GM12878 (cell line): ENCODE measurements at regions not wholly inside any gene's neighbourhood (a gene's known extent, or its start where the extent isn't known, plus 50 kb on each side); places are given as distances from the start of the nearest gene placed in this dataset.

ENCODE experiments used
- ATF2 ChIP-seq: IDR thresholded peaks from 2 replicates; pipeline ENCODE4 v1.6.1; 2012; ENCODE audit warnings: low read length, inconsistent platforms
- ATF7 ChIP-seq: fragments of 450-650 bp; IDR thresholded peaks from 2 replicates; pipeline ENCODE4 v1.6.1; 2016; ENCODE audit warnings: low read depth, mild to moderate bottlenecking
- BCLAF1 ChIP-seq: fragments of 450-650 bp; IDR thresholded peaks from 2 replicates; pipeline ENCODE4 v1.6.1; 2017; ENCODE audit warnings: antibody characterized with exemption, mild to moderate bottlenecking, moderate library complexity
- EP300 ChIP-seq, 2 experiments: fragments of 150-350 bp in 1 of 2; IDR thresholded peaks; 2 replicates each; pipeline ENCODE4 v1.6.1; 2011 to 2012; ENCODE audit warnings: low read depth in 2 of 2, low read length in 2 of 2, borderline replicate concordance in 1 of 2, improper control_type of control experiment in 1 of 2, inconsistent platforms in 1 of 2; ENCODE audit not compliant: control insufficient read depth in 1 of 2
- GATAD2B ChIP-seq: fragments of 450-650 bp; conservative IDR thresholded peaks from 2 replicates; pipeline ENCODE4 v1.6.1; 2017; ENCODE audit warnings: low read depth, mild to moderate bottlenecking, moderate library complexity
- HDGF ChIP-seq: fragments of 450-650 bp; IDR thresholded peaks from 2 replicates; pipeline ENCODE4 v1.6.1; 2016; ENCODE audit warnings: antibody characterized with exemption
- IKZF2 ChIP-seq, 2 experiments: fragments of 450-650 bp; IDR thresholded peaks; 2 replicates each; pipeline ENCODE4 v1.6.1; 2017; ENCODE audit warnings: mild to moderate bottlenecking in 2 of 2, moderate library complexity in 2 of 2
- IRF3 ChIP-seq: fragments of 450-650 bp; IDR thresholded peaks from 2 replicates; pipeline ENCODE4 v1.6.1; 2014; ENCODE audit warnings: mild to moderate bottlenecking
- KAT2A ChIP-seq: conservative IDR thresholded peaks from 2 replicates; pipeline ENCODE4 v1.6.1; 2011; ENCODE audit warnings: low read depth, low read length; ENCODE audit not compliant: control insufficient read depth
- MEF2A ChIP-seq: IDR thresholded peaks from 2 replicates; pipeline ENCODE4 v1.6.1; 2011; ENCODE audit warnings: low read depth, mild to moderate bottlenecking, low read length, moderate library complexity; ENCODE audit not compliant: insufficient read depth
- NFXL1 ChIP-seq: fragments of 450-650 bp; IDR thresholded peaks from 2 replicates; pipeline ENCODE4 v1.6.1; 2017; ENCODE audit warnings: antibody characterized with exemption, mild to moderate bottlenecking, borderline replicate concordance
- NR2C1 ChIP-seq: fragments of 450-650 bp; IDR thresholded peaks from 2 replicates; pipeline ENCODE4 v1.6.1; 2017; ENCODE audit warnings: antibody characterized with exemption, mild to moderate bottlenecking, moderate library complexity
- NR2C2 ChIP-seq: IDR thresholded peaks from 2 replicates; pipeline ENCODE4 v1.6.1; 2011; ENCODE audit warnings: borderline replicate concordance, low read depth; ENCODE audit not compliant: control insufficient read depth, insufficient read length
- RUNX3 ChIP-seq: IDR thresholded peaks from 2 replicates; pipeline ENCODE4 v1.6.1; 2012; ENCODE audit warnings: low read length, inconsistent platforms
- SKIL ChIP-seq: fragments of 450-650 bp; IDR thresholded peaks from 2 replicates; pipeline ENCODE4 v1.6.1; 2017; ENCODE audit warnings: mild to moderate bottlenecking, low read depth, inconsistent platforms; ENCODE audit not compliant: poor library complexity, severe bottlenecking
- SREBF2 ChIP-seq: IDR thresholded peaks from 2 replicates; pipeline ENCODE4 v1.6.1; 2012; ENCODE audit warnings: mild to moderate bottlenecking, low read length
- SRF ChIP-seq, 2 experiments: IDR thresholded peaks; 2 replicates each; pipeline ENCODE4 v1.6.1; 2011; ENCODE audit warnings: low read depth in 2 of 2, low read length in 2 of 2, mild to moderate bottlenecking in 1 of 2, moderate library complexity in 1 of 2
- TARDBP ChIP-seq: IDR thresholded peaks from 2 replicates; pipeline ENCODE4 v1.6.1; 2016; ENCODE audit warnings: borderline replicate concordance
- TBL1XR1 ChIP-seq: IDR thresholded peaks from 2 replicates; pipeline ENCODE4 v1.6.1; 2012; ENCODE audit warnings: low read depth, low read length, improper control_type of control experiment
- TCF12 ChIP-seq: IDR thresholded peaks from 2 replicates; pipeline ENCODE4 v1.6.1; 2011; ENCODE audit warnings: low read depth, mild to moderate bottlenecking, low read length
- ZBTB33 ChIP-seq: fragments of 450-650 bp; IDR thresholded peaks from 2 replicates; pipeline ENCODE4 v1.6.1; 2017; ENCODE audit warnings: mild to moderate bottlenecking
- ZNF384 ChIP-seq: IDR thresholded peaks from 2 replicates; pipeline ENCODE4 v1.6.1; 2012; ENCODE audit warnings: low read depth, mild to moderate bottlenecking, low read length, improper control_type of control experiment, borderline replicate concordance

- TF ChIP-seq GATAD2B = no peak
- no peak for TF ChIP-seq TARDBP
- TF ChIP-seq IRF3 = no peak
- TF ChIP-seq ZBTB33 = no peak
- no peak for TF ChIP-seq KAT2A
- TF ChIP-seq NR2C1 = no peak
- no peak for TF ChIP-seq BCLAF1
- no peak for TF ChIP-seq SRF (IDR thresholded peaks at IDR 0.05; ENCODE audit: low read depth in 2 of 2, low read length in 2 of 2)
- no peak for TF ChIP-seq NFXL1
- TF ChIP-seq SREBF2 = no peak
- no peak for TF ChIP-seq HDGF
- 0 out of 4 replicates have a peak, but pooled peaks have one; percentile 26 to 46 for TF ChIP-seq EP300 (IDR thresholded peaks at IDR 0.05; ENCODE audit: borderline replicate concordance in 1 of 2, control insufficient read depth in 1 of 2, low read depth in 2 of 2, low read length in 2 of 2)
- TF ChIP-seq IKZF2 (IDR thresholded peaks at IDR 0.05) = peak; percentile 73 to 81
- peak; percentile 93 for TF ChIP-seq RUNX3
- TF ChIP-seq ATF2 = peak; percentile 30; the same call in 1 of the 2 replicates
- peak; percentile 42 for TF ChIP-seq SKIL
- no peak for TF ChIP-seq ZNF384
- TF ChIP-seq ATF7 = no peak
- no peak for TF ChIP-seq NR2C2
- TF ChIP-seq MEF2A = 0 out of 2 replicates have a peak, but pooled peaks have one; percentile 53
- TF ChIP-seq TBL1XR1 = no peak
- TF ChIP-seq TCF12 = no peak
Measured at GRCh38 chr10:90420637-90421318, 437.1 kb downstream of the HTR7 start (continued).
